ENCODE measurements at regions not wholly inside any gene's neighbourhood (a gene's known extent, or its start where the extent isn't known, plus 50 kb on each side); places are given as distances from the start of the nearest gene placed in this dataset.

DNA sequence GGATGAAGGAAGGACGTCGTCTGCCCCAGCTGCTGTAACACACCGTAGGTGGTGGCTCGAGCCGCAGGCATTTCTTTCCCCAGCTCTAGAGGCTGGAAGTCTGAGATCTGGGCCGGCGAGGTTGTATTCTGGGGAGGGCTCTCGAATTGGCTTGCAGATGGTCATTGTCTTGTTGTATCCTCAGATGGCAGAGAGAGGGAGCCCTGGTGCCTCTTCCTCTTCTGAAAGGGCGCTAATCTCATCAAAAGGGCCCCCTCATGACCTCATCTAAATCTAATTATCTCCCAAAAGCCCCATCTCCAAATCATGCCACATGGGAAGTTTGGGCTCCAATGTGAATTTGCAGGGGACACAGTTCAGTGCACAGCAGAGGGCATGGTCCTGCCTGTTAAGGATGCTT, 109.0 kb downstream of the SIK1 start:
- Mint-ChIP-seq H3K27ac (ENCODE audit: unreplicated experiment) (no peak overlapping the region), H3K36me3 (ENCODE audit: low read depth, unreplicated experiment) (peaks cover 9% of the 10 kb centered on the region), H3K9me3 (ENCODE audit: unreplicated experiment) (no peaks in the 10 kb centered on the region), H3K4me3 (ENCODE audit: unreplicated experiment) (no peak overlapping the region), H3K27me3 (ENCODE audit: unreplicated experiment) (peaks cover 2% of the 10 kb centered on the region), H3K4me1 (ENCODE audit: unreplicated experiment) (no peaks in the 10 kb centered on the region)
- TF ChIP-seq, protein P1, sequence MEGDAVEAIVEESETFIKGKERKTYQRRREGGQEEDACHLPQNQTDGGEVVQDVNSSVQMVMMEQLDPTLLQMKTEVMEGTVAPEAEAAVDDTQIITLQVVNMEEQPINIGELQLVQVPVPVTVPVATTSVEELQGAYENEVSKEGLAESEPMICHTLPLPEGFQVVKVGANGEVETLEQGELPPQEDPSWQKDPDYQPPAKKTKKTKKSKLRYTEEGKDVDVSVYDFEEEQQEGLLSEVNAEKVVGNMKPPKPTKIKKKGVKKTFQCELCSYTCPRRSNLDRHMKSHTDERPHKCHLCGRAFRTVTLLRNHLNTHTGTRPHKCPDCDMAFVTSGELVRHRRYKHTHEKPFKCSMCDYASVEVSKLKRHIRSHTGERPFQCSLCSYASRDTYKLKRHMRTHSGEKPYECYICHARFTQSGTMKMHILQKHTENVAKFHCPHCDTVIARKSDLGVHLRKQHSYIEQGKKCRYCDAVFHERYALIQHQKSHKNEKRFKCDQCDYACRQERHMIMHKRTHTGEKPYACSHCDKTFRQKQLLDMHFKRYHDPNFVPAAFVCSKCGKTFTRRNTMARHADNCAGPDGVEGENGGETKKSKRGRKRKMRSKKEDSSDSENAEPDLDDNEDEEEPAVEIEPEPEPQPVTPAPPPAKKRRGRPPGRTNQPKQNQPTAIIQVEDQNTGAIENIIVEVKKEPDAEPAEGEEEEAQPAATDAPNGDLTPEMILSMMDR (IDR thresholded peaks at IDR 0.05; ENCODE audit: unreplicated experiment): no peak
- DNase-seq (ENCODE audit: low spot score): no peak

DNA sequence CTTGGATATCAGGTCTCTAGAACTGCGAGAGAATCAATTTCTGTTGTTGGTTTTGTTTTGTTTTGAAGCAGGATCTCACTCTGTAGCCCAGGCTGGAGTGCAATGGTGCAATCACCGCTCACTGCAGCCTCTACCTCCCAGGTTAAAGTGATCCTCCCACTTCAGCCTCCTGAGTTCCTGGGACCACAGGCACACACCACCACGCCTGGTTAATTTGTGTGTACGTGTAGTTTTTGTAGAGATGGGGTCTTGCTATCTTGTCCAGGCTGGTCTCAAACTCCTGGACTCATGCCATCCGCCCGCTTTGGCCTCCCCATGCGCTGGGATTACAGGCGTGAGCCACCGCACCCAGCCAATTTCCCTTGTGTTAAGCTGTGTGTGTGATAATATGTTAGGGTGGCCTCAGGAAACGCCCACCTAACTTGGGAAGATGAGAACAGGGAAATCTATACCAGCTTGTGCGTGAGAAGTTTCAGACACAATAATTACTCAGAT, 109.6 kb downstream of the SIK1 start:
- Mint-ChIP-seq H3K4me3 (ENCODE audit: unreplicated experiment) (no peak overlapping the region), H3K9me3 (ENCODE audit: unreplicated experiment) (no peaks in the 10 kb centered on the region), H3K36me3 (ENCODE audit: low read depth, unreplicated experiment) (peaks cover 9% of the 10 kb centered on the region), H3K27me3 (ENCODE audit: unreplicated experiment) (peaks cover 1% of the 10 kb centered on the region), H3K27ac (ENCODE audit: unreplicated experiment) (no peak overlapping the region), H3K4me1 (ENCODE audit: unreplicated experiment) (no peaks in the 10 kb centered on the region)
- TF ChIP-seq, protein P1 (IDR thresholded peaks at IDR 0.05; ENCODE audit: unreplicated experiment): no peak
- no peak for DNase-seq (ENCODE audit: low spot score)

DNA sequence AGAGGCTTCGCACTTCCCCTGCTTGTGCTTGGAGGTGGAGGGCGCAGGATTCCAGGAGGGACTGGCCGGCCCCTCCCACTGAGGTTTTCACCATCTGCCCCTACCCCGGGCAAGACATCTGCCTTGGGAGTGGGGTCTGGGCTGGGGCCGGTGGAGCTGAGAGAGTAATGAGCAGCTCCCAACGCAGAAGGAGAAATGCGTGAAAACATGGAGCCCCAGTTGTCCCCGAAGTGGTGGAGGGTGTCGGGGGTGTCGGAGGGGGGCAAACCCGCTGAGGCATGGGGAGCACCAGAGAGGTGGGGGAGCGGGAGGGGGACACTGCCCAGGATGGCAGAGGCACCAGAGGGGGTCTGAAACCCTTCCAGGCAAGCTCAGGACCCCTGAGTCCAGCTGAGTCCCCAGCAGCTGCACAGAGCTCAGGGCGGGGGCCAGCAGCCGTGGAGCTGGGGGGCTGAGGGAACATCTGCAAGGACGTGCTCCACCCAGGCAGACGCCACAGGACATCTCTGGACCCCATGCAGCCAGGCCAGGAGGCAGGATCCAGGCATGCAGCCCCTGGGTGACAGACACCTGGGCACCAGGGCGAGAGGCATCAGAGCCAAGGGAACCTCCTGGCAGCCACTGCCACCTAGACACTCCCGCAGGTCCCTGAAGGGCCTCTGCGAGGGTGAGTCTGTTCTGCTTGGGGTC, 110.6 kb downstream of the SIK1 start:
- no peak for DNase-seq (ENCODE audit: low spot score)
- TF ChIP-seq, protein P1 (IDR thresholded peaks at IDR 0.05; ENCODE audit: unreplicated experiment): no peak
- Mint-ChIP-seq H3K36me3 (ENCODE audit: low read depth, unreplicated experiment) (peaks cover 9% of the 10 kb centered on the region), H3K9me3 (ENCODE audit: unreplicated experiment) (no peaks in the 10 kb centered on the region), H3K4me1 (ENCODE audit: unreplicated experiment) (no peaks in the 10 kb centered on the region), H3K27me3 (ENCODE audit: unreplicated experiment) (peaks cover 1% of the 10 kb centered on the region), H3K4me3 (ENCODE audit: unreplicated experiment) (no peak overlapping the region), H3K27ac (ENCODE audit: unreplicated experiment) (no peak overlapping the region)

DNA sequence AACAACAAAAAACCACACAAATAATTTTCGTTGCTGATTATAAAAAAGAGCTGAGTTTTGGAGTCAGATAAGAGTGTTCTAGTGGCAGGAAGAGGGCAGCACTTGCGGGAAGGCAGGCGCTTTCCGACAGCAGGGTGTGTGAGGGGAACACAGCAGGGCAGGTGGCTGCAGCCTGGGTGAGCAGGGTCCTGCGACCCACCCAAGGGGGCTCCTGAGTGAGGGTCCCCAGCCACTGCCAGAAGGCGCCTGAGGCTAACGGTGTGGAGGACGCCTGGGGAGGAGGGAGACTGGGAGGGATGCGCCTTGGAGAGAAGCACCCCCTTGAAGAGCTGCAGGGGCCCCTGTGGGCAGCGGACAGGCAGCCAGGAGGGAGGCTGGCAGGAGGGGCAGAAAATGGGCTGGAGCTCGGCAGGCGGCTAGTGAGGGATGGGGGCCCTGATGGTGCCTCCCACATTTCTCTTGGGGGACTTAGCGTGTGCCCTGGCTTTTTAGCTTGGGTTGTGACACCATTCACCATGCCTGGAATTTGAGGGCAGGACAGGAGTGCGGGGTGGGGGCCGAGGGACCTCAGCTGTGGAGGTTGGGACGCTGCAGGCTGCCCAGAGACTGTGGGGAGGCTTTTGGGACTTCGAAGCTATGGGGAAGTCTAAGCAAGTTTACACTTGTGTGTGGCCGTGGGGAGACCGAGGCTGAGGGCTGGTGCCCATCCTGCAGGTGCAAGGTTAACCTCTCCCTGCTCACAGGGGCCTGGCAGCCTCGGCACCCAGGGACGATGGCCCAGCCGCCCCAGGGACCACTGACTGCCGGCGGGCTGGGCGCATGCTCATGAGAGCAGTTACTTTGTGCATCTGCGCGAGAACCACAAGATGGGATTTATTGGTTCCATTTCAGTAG, 111.4 kb downstream of the SIK1 start:
- Mint-ChIP-seq H3K9me3 (ENCODE audit: unreplicated experiment) (no peaks in the 10 kb centered on the region), H3K27ac (ENCODE audit: unreplicated experiment) (no peak overlapping the region), H3K4me1 (ENCODE audit: unreplicated experiment) (no peaks in the 10 kb centered on the region), H3K36me3 (ENCODE audit: low read depth, unreplicated experiment) (peaks cover 9% of the 10 kb centered on the region), H3K4me3 (ENCODE audit: unreplicated experiment) (no peak overlapping the region), H3K27me3 (ENCODE audit: unreplicated experiment) (peaks cover 1% of the 10 kb centered on the region)
- no peak for DNase-seq (ENCODE audit: low spot score)
- TF ChIP-seq, protein P1 (IDR thresholded peaks at IDR 0.05; ENCODE audit: unreplicated experiment): no peak
